ENCODE measurements at regions not wholly inside any gene's neighbourhood (a gene's known extent, or its start where the extent isn't known, plus 50 kb on each side); places are given as distances from the start of the nearest gene placed in this dataset.
"Not testable (repeated sequence)": the region's sequence is repeated elsewhere in the genome, so short reads cannot be mapped to it uniquely, and the experiment has no call there.

DNA sequence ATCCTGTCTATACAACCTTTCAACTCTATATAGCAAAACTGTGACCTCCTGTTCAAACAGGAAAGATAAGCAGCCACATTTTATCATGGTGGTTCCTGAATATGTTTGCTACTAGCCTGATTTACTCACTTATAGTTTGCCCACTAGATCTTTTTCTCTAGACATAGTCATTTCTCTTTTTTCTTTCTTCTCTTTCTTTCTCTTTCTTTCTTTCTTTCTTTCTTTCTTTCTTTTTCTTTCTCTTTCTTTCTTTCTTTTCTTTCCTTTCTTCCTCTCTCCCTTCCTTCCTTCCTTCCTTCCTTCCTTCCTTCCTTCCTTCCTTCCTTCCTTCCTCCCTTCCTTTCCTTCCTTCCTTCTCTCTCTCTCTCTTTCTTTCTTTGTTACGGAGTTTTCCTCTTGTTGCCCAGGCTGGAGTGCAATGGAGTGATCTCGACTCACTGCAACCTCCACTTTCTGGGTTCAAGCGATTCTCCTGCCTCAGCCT lies 142.0 kb upstream of the TBL1XR1 start:
- DNase-seq: not testable (repeated sequence)

DNA sequence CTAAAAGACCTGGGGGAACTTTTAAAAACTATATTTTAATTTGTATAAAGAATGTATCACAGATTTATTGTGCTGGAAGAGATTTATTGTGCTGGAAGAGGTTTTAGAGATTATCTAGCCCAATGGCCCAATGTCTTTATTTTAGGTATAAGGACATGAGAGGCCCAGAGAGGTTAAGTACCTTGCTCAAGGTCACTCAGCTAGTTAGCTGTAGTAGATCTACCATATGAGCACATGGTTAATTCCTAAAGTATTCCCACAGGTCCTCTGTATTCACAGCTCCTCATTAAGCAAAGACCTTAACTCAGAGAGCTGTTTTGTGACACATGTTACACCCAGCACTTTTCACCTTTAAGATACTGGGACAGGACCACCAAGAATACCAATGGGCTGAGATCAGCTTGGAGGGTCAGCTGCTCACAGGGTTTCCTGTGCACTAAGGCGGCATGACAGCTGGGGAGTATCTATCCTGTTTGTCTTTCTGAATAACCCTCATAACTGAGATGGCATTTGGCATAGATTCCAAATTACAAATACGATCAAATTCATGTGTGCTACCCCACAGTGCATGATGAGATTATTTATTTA lies 143.1 kb upstream of the TBL1XR1 start:
- DNase-seq: peak; percentile 78

DNA sequence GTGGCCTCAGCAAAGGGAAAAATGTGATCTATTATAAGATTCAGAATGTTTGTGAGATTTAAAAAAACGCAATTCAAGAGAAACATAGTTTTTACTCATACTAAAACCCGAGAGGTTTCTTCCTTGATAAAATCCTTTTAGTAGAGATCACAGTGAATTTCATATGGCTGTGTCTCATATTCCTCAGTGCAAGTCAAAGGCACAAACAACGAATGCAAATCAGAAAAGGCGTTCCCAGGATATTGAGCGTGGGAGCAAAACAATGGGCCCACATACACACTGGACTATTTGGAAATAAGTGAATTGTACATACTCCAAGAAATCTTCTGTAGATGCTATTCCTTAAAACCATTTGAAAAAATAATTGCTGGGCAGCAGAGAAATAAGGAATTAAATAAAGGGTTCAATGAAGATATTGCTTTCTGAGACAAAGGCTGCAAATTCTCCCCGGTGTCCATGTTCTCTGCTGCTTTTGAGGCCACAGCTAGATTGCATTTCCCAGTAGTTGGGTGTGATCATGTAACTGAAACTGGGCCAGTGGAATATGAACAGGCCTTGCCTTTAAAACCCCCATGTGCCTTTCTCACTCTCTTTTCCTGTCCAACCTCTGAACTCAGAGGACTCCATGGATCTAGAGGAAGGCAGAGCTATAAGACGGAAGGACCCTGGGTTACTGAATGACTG lies 144.6 kb upstream of the TBL1XR1 start:
- no peak for DNase-seq

DNA sequence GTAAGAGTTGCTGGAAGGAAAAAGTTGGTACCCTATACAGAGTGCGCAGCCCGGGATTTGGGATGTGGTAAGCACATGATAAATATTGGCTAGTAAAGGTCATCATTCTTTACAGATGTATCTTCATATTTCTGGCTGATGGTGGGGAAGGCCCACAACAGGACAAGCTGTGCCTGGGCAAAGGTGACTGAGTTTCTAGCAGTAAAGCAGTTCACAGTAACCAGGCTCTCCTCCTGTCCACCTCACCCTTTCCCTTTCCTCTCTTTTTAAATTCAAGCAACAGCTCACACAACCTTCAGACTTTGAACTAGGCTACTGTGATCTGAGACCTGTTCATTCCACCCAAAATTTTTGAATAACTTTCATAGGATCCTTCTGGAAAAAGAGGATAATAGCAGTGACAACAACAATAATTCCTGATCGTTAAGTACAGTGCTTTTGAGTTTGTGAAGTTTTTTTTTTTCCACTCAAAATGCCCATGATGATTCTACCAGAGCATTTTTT lies 145.9 kb upstream of the TBL1XR1 start:
- no peak for DNase-seq

DNA sequence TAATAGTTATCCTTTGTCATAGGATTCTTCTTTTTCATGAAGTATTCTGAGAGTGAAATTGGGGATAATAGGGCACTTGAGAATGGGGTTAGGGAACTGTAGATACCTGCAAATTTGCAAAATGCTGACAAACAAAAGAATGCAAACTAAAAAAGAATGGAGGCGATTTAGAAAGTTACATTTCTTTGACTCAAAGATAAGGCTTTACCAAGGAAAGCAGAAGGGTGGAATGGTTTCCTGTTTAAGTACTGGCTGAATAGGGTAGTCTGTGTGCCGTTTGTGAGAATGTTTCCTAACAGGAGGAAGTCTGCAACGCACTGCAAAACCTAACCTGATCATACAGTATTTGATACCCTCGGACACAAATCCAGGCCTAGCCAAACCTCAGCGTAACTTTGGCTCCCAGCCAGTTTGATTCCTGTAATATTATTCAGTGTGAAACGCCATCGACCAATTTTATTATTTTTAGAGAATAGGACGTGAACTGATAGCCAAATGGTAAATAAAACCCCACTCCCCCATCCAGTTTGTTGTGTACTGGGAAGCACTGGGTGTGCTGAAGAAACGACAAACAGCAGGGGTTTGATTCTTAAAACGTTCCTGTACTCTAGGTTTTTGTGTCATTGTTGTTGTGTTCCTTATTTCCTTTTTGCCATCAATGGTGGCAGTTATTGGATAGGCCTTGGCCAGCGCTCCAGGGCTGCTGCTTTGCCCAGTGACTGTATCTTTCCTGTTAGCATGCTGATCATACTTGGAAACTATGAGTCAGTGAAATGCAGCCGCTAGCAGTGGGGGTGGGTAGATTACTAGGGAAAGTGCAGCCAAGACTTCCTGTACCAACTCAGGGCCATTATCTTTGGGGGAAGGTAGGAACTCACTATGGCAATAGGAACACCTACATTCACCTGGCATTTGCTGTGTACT lies 148.0 kb upstream of the TBL1XR1 start:
- peak; percentile 96 for DNase-seq

DNA sequence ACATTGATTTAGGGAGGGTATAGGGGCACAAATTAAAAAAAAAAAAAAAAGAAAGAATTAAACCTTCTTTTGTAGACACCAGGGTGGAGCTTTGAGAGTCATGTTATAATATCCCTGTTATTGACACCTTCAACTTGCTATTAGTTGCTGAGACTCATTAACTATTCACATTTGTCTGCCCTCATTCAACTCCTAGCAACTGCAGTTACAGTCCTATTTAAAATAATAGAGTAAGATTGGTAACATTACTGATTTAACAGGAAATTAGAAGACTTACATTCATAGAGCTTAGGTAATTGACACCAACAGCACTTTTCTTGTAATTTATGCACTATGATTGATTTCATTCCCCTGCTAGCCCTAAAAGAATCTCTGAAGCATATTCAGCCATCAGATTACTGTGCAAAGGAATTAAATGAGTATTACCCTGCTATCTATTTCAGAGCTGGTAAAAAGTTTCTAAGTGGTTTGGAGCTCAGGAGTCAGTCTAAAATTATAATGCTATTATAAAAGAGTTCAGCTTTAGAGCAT lies 148.8 kb upstream of the TBL1XR1 start:
- no peak for DNase-seq

DNA sequence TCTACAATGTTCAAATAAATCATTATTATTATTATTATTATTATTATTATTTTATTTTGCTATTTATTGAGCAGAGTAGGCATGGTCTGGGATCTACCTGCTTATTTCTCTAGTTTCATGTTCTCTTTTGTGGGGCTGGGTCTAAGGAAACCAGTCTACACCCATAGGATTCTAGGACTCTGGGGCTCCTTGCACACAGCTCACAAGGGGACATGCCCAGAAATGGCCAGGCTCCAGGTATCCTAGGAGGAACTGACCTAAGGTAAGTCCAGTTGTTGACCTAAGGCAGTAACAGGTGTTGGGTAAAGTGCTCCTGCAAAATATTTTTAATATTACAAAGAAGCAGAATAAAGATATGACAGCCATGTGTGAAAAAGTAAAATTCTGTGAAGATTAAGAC lies 149.6 kb upstream of the TBL1XR1 start:
- no peak for DNase-seq

DNA sequence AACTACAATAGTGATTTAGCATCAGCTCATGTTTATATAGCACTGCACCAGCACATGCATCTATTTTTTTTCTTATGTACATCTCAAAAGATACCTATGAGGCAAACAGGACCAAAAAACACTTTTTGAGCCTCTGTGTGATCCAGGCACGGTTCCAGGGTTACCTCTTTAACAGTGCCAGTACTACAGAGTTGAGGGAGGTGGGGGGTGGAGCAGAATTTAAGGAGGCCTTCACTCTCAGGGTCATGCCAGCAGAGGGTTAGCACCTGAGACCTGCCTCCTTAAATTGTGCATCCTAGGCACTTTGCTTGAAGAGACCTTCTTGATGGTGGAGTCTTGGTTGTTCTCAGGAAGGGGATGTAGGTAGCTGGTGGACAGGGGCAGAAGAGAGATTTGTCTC lies 150.3 kb upstream of the TBL1XR1 start:
- no peak for DNase-seq

DNA sequence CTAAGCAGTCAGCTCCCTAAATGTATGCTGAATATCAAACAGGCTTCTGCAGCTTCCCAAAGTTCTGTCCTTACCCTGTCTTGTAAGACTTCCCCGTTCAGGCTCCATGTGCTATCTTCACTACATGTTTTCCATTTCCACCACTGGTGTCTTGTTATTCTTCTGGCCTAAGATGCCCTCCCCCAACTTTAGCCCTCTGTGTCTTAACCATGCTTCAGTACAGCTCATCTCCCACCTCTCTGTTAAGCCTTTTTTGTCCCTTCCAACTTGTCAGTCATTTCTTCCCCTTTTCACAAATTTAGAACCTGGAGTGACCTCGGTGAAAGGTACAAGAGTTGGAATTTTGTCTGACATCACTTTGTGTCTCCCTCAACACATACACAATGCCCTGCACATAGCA lies 151.7 kb upstream of the TBL1XR1 start:
- DNase-seq: no peak

DNA sequence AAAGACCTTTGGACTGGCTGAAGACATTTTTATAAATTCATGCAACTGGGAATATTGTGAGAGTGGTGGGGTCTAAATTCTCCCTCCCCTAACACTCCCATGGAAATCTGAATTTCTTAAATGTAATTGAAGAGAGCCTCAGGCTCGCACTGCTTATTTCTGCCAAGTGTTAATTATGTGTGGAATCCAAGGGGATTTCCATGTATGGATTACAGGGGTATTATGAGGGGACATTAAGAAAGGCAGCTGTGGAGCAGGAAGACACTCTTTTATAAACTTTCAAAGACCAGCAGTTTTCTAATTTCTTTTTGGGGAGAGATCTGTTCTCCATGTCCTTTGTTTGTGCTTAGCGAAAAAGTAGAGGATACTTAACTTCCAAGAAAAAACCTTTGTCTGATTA lies 152.1 kb upstream of the TBL1XR1 start:
- no peak for DNase-seq

DNA sequence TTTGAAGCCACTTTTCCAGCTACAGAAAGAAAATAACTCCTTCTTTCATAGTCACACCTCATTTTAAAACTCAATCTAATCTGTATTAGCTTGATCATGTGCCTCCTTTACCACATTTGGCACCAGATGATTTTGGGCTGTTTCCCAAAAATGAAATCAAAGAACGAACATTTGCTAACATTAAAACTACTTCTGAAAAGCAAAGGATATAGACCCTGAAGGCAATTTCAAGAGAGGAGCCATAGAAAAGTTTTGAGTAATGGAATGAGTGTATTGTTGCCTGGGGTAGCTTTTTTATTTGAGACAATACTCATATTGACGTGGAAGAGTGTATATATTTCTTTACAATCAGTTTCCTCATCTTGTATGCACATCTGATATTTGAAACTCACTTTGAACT lies 152.8 kb upstream of the TBL1XR1 start:
- DNase-seq: no peak

DNA sequence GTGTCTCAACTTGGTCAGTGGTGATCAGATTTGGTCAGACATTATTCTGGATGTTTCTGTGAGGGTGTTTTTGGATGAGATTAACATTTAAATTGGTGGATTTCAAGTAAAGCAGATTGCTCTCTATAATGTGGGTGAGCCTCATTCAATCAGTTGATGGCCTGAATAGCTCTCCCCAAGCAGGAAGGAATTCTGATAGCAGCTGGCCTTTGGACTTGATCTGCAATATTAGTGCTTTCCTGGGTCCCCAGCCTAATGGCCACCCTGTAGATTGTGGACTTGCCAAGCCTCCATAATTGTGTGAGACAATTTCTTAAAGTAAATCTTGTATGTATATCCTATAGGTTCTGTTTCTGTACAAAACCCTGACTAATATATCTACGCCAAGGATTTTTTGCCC lies 153.9 kb upstream of the TBL1XR1 start:
- no peak for DNase-seq

DNA sequence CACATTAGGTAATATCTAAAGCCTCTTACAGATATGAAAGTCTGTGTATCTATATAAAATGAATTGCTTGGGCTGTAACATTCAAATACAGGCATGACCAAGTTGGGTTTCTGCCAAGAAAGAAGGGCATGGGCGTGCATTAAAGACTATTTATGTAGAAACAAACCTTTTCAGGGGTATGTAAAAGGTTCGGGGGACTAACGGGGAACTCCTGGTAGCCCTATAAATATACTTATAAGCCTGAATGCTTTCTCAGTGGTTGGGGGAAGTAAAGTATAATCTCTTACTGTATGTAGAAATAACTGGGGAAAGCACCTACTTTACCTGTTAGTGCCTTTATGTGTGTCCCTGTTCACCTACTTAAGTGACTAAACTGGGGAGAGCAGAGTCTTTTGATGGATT lies 154.5 kb upstream of the TBL1XR1 start:
- no peak for DNase-seq

DNA sequence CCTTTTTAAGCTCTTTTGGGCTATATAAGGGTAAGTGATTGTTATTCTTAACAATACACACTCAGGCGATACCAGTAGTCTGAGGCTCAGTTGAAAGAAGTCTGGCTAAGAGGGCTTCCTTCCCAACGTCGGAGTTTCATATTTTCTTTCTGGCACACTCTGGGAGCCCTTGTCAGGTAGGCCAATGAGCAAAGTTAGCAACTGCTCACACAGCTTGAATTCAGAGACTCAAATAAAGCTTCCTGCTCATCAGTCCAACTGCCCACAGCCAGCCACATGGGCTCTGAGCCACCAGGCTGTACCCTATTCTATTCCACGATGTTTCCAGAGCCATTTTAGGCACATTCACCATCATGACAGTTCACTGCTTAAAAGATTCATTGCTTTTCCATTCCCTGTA lies 155.1 kb upstream of the TBL1XR1 start:
- no peak for DNase-seq

DNA sequence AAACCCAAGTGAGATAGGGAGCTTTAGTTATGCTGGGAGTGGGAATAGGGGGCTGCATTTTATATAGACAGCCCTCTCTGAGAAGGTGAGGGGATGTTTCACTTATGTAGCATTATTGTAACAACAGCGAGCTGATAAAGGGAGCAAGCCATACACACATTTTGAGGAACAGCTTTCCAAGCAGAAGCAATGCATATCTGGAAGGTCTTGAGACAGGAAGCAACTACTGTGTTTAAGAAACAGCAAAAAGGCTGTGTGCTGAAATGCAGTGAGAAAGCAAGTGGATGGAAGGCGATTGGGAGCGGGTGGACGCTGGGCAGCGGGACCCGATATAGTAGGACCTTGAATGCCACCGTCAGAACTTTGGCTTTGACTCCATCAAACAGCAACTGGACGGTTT lies 155.9 kb upstream of the TBL1XR1 start:
- DNase-seq: no peak

DNA sequence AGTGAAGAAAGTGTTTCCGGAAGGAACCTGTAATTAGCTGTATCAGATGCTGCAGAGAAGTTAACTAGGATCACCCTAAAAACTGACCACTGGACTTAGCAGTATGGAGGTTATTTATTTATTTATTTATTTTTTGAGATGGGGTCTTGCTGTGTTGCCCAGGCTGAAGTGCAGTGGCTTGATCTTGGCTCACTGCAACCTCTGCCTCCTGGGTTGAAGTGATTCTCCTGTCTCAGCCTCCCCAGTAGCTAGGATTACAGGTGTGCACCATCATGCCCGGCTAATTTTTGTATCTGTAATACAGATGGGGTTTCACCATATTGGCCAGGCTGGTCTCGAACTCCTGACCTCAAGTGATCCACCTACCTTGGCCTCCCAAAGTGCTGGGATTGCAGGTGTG lies 156.6 kb upstream of the TBL1XR1 start:
- not testable (repeated sequence) for DNase-seq

DNA sequence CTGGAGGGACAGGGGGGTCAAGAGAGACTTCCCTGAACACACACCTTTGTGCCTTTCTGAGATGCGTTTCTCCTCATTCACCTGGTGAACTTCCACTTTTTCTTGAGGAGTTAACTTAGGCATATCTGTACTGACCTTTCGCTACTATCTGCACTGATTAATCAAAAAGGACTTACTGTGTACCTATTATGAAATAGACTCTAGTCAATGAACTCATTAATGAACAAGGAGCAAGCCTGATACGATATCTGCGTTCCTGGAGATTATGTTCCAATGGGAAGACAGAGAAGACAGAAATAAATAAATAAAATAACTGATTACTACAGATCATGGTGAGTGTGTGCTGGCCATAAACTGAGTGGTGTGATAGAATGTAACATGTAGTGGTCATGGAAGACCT lies 157.2 kb upstream of the TBL1XR1 start:
- DNase-seq: no peak

DNA sequence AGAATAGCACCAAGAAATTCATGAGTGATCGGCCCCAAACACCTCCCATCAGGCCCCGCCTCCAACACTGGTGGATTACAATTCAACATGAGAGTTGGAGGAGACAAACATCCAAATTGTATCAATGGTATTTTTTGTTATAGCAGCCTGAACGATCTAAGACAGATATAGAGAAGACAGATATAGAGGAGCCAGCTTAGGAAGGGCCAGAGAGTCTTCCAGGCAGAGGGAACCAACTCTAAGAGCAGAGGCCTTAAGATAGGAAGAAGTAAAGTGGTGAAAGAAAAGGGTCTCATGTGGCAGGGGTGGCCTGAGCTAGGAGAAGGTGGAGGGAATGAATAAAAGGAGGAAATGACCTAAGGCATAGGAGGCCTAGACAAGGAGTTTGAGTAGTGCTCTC lies 158.8 kb upstream of the TBL1XR1 start:
- DNase-seq: no peak

DNA sequence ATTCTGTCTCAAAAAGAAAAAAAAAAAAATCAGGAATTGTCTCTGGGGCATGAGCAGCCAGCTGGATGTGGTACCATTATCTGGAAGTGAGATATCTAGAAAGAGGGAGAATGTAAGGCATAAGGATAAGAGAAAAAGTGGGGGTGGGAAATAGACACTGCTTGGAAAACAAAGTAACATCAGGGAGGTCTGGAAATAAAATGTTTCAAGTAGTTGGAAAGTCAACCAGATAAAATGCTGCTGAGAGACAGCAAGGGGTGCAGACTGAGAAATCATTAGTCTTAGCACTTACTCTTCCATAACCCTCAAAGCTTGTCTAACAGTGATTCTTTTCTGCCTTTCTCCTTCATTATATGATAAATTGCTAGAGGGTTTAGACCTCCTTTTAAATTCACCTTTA lies 159.7 kb upstream of the TBL1XR1 start:
- no peak for DNase-seq

DNA sequence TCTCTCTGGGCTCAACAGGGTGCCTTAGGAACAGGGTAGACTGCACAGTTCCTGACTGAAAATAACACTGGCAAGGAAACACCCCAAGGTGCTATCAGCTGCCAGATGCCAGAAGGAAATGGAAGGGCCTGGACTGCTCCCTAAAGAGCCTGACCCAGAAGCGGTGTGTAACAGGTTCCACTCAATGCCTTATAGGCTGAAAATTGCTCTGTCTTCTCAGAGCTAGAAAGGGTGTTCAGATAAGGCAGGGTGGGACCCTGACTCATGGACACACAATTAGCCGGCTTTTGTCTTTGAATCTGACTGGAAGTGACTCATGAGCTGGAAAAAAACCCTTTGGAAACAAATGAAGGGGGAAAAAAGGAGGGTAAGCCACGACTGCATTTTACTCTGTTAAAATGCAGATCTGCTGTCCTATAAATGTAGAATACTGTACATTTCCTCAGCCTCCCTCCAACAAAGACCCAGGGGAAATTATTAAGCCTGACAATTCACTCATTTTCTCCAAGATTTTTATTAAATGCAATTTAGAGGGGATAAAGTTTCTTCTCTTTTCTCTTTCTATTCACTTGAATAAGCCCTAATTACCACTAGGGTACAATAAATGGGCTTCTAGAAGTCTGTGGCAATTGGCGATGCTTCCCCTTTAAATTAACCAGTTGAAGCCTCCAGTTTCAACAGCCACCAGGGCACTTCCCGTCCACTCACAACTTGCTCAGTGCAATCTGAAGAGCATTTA lies 160.2 kb upstream of the TBL1XR1 start:
- DNase-seq: peak; percentile 94

DNA sequence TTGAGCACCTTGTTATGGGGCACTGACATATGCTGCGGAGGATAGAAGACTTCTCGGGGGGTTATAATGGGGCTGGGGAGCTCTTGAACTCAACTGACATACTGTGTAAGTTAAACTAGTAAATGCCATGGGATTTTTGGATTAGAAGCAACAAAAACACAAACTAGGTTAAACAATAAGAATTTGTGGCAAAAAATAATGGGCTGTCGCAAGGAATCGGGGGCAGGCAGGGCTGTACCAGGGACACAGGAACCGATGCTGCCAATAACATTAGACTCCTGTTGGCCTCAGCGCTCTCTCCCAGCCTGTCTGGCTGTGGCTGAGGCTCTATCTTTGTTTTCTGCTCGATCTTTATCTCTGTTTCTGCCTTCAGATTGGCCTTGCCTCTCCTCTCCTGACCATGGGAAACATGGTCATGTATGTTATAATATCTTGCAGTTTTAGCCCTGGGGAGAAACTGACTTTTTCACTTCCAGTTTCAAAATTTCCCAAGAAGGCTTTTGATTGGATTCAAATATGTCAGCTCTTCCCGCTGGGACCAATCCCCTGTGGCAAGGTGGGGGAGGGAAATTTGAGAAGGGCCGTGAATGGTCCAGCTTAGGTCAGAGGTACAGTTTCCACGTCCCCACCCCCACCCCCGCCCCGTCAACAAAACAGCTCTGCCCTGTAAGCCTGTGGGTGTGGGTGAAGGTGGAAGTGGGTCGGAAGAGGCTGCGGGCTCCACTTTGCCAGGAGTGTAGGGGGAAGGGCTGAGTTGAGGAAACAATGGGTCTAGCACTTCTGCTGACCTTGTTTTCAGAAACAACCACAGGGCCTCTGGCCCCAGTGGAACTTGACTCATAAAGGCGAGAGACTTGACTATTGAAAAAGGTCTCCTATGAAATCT lies 161.1 kb upstream of the TBL1XR1 start:
- DNase-seq: peak; percentile 96

All from islet precursor cell (in vitro differentiated cells).